Breast epithelium (tissue), 3 donors: ENCODE measurements at regions not wholly inside any gene's neighbourhood (a gene's known extent, or its start where the extent isn't known, plus 50 kb on each side); places are given as distances from the start of the nearest gene placed in this dataset.

Source experiments
- CTCF ChIP-seq, 3 donors: fragments of 450-650 bp; IDR thresholded peaks; one replicate each; pipeline ENCODE4 v1.5.1; 2016 to 2017; ENCODE audit warnings: antibody characterized with exemption in 3 of 3, mild to moderate bottlenecking in 3 of 3, moderate library complexity in 3 of 3
- POLR2AphosphoS5 ChIP-seq, 3 donors: sonication (generic); formaldehyde crosslinking; IDR thresholded peaks; one replicate each; pipeline ENCODE4 v1.6.1; 2017; ENCODE audit warnings: antibody characterized with exemption in 3 of 3

DNA sequence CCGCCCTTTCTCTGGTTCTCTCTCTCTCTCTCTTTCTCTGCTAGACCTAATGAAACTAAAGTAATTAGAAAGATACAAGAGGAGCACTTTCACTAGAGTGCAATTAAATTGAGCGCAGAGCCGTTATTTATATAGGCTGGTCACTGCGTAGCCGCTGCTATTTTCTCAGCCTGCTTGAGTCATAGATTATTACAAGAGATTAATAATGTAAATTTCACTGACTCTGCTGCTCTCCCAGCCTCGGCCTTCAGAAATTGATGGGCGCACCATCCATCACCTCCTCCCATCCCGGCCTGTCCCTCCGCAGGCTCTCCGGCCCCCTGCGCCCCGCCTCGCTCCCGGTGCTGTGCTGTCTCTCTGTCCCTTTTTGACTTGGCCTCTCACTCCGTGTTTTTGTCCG, 268.0 kb upstream of the MVB12B start:
- no peak for TF ChIP-seq CTCF (IDR thresholded peaks at IDR 0.05)
- TF ChIP-seq POLR2AphosphoS5 (IDR thresholded peaks at IDR 0.05): no peak
